ENCODE measurements at regions not wholly inside any gene's neighbourhood (a gene's known extent, or its start where the extent isn't known, plus 50 kb on each side); places are given as distances from the start of the nearest gene placed in this dataset.

DNA sequence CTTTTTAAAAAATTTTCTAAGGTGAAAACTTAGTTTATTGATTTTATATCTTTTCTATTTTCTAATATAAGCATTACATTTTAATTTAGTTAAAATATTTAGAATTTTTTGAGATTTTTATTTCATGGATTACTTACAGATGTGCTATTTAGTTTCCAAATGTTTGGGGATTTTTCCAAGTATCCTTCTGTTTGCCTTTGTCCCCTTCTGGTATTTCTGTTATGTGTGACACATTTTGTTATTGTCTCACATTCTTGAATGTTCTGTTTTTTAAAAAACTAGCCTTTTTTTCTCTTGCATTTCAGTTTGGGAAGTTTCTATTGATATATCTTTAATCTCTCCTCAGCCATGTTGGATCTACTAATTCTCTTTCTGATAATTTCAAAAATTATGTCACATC is 234.9 kb downstream of the FAM170A start:
- Mint-ChIP-seq H3K4me3 (no peak overlapping the region), H3K27ac (no peak overlapping the region), H3K9me3 (peaks cover 0 to 16% (median 5%) of the 10 kb centered on the region in 9 donors), H3K27me3 (no peaks in the 10 kb centered on the region), H3K4me1 (no peaks in the 10 kb centered on the region), H3K36me3 (no peaks in the 10 kb centered on the region)
- POLR2A ChIA-PET, result no interaction called here
- no peak for DNase-seq
- ATAC-seq, result no peak

DNA sequence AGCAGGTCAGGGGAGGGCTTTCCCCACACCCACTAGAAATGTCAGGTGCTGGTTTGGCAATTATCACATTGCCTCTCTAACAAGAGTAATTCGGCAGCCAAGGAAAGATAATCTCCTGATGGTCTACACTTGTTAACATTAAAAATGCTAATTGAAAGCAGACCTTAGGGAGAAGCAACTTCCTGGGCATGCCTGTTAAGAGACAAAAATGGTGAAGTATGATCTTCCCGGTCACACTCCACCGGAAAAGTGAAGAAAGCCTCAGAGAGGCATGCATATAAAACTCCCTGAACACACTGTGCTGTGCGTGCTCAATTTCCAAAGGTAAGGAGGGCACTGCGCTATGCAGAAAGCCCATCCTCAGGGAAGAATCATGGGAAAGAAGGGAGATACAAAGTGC is 244.3 kb downstream of the FAM170A start:
- Mint-ChIP-seq H3K4me3 (no peak overlapping the region), H3K27ac (no peak overlapping the region), H3K9me3 (peaks cover 0 to 15% (median 0%) of the 10 kb centered on the region in 9 donors), H3K4me1 (no peaks in the 10 kb centered on the region), H3K36me3 (no peaks in the 10 kb centered on the region), H3K27me3 (peaks cover 0 to 4% (median 0%) of the 10 kb centered on the region in 5 donors)
- DNase-seq, result no peak
- ATAC-seq, result no peak
- POLR2A ChIA-PET, result no interaction called here

DNA sequence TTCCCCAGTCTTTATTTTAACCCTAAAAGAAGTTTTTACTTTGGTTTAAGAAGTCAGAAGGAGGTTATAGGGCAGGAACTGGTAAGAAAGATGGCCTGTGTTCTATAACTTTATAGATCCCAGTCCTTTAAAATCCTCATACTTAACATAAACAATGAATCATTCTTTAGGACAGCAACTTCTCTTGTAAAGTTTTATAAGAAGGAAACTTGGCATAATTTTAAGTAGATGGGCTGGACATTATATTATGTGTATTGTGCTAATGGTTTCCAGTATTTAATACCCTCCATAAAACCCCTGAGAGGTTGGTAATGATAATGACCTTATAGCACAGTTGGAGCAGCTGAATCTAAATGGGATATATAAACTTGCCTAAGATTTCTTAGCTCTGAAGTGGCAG is 247.2 kb downstream of the FAM170A start:
- H3K27me3 Mint-ChIP-seq, result peaks cover 0 to 4% (median 0%) of the 10 kb centered on the region in 5 donors
- no peak for ATAC-seq
- POLR2A ChIA-PET, result no interaction called here
- H3K27ac Mint-ChIP-seq, result no peak overlapping the region
- no peak overlapping the region for H3K4me3 Mint-ChIP-seq
- H3K36me3 Mint-ChIP-seq, result no peaks in the 10 kb centered on the region
- H3K9me3 Mint-ChIP-seq, result peaks cover 0 to 15% (median 0%) of the 10 kb centered on the region in 9 donors
- H3K4me1 Mint-ChIP-seq, result no peaks in the 10 kb centered on the region
- no peak for DNase-seq

DNA sequence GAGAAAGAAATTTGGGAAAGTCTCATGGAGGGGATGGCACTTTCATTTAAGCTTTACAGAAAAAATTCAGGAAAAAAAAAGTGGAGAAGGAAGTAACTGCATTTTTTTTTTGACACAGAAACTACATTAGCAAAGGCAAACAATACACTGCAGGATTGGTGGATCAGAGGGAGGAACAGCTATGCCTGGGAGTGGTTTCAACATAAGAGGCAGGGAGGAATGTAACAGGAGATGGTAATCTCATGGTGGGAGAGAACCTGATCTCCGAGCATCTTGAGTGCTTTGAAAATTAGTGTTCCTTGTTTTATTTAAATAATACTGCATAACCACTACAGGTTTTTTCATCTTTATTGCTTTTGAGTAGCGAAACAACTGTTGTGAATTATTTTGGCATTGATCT is 249.4 kb downstream of the FAM170A start:
- no peak for ATAC-seq
- Mint-ChIP-seq H3K27ac (no peak overlapping the region), H3K36me3 (no peaks in the 10 kb centered on the region), H3K4me1 (no peaks in the 10 kb centered on the region), H3K9me3 (no peaks in the 10 kb centered on the region), H3K27me3 (peaks cover 0 to 4% (median 0%) of the 10 kb centered on the region in 5 donors), H3K4me3 (no peak overlapping the region)
- POLR2A ChIA-PET, result no interaction called here
- DNase-seq, result no peak

DNA sequence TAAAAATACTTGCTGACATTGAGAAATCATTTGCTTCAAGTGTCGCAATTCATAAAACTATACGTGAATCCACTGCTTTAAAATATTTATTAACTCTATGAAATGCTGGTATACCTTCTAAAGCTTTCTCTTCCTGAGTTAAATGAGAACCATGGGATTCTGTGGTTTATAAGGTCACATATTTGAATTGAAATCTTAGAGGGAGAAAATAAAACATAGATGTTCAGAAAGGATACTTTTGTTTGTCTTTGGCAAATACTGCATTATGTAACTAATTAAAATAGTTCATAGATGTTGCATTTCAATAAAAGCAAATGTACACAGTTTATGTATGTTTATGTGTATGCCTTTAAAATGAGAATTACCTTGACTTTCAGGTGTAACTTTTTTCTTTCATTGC is 250.1 kb downstream of the FAM170A start:
- no peaks in the 10 kb centered on the region for H3K36me3 Mint-ChIP-seq
- POLR2A ChIA-PET, result no interaction called here
- H3K27me3 Mint-ChIP-seq, result peaks cover 0 to 4% (median 0%) of the 10 kb centered on the region in 5 donors
- H3K4me1 Mint-ChIP-seq, result no peaks in the 10 kb centered on the region
- DNase-seq, result no peak
- no peaks in the 10 kb centered on the region for H3K9me3 Mint-ChIP-seq
- H3K27ac Mint-ChIP-seq, result no peak overlapping the region
- H3K4me3 Mint-ChIP-seq, result no peak overlapping the region
- no peak for ATAC-seq

DNA sequence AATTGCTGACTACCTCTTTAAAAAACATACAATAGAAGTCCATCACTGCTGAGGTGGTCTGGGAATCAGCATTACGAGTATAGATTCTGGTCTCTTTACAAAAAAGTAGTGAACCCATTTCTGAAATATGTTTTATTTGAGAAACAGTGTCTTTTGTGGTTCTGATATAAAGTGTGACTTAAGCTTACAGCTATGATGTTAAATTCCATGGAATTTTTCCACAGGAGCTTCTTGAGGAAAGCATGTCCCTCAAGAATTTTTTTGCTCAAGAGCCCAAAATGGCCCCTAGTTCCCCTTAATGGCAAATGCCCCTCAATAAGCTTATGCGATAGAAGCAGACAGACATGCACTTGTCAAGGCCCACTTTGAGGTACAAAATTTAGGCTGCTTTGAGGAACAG is 265.7 kb downstream of the FAM170A start:
- H3K4me1 Mint-ChIP-seq, result no peaks in the 10 kb centered on the region
- DNase-seq (no peak), ATAC-seq (no peak)
- H3K4me3 Mint-ChIP-seq, result no peak overlapping the region
- H3K36me3 Mint-ChIP-seq, result no peaks in the 10 kb centered on the region
- POLR2A ChIA-PET, result no interaction called here
- peaks cover 0 to 9% (median 1%) of the 10 kb centered on the region in 9 donors for H3K9me3 Mint-ChIP-seq
- no peaks in the 10 kb centered on the region for H3K27me3 Mint-ChIP-seq
- H3K27ac Mint-ChIP-seq, result no peak overlapping the region

DNA sequence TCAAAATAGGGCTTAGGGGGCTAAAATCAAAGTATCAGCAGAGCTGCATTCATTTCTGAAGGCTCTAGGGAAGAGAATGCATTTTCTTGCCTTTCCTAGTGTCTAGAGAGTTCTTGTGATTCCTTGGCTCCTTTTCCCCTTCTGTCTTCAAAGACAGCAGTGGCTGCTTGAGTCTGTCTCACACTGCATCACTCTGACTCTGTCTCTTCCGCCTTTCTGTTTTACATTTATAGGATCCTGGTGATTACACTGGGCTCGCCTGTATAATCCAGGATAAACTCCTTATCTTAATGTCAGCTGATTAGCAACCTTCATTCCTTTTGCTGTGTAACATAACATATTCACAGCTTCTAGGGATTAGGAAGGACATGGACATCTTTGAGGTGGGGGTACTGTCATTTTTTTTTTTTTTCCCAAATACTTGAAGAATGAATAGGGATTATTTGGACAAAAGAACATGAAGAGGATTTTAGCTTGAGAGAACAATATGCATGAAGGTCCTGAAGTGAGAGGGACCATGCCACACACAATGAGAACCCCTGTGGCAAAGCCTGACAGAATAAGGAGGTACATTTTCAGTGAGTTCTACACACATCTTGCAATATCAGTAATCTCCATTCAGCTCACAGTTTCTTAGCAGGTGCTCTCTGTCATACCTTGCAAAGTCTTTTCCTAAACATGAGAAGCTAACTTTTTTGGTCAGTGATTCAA is 267.6 kb downstream of the FAM170A start:
- H3K9me3 Mint-ChIP-seq, result peaks cover 0 to 9% (median 1%) of the 10 kb centered on the region in 9 donors
- H3K4me1 Mint-ChIP-seq, result no peaks in the 10 kb centered on the region
- H3K4me3 Mint-ChIP-seq, result no peak overlapping the region
- H3K27me3 Mint-ChIP-seq, result no peaks in the 10 kb centered on the region
- ATAC-seq (no peak), DNase-seq (no peak)
- POLR2A ChIA-PET, result no interaction called here
- H3K27ac Mint-ChIP-seq, result no peak overlapping the region
- H3K36me3 Mint-ChIP-seq, result no peaks in the 10 kb centered on the region

DNA sequence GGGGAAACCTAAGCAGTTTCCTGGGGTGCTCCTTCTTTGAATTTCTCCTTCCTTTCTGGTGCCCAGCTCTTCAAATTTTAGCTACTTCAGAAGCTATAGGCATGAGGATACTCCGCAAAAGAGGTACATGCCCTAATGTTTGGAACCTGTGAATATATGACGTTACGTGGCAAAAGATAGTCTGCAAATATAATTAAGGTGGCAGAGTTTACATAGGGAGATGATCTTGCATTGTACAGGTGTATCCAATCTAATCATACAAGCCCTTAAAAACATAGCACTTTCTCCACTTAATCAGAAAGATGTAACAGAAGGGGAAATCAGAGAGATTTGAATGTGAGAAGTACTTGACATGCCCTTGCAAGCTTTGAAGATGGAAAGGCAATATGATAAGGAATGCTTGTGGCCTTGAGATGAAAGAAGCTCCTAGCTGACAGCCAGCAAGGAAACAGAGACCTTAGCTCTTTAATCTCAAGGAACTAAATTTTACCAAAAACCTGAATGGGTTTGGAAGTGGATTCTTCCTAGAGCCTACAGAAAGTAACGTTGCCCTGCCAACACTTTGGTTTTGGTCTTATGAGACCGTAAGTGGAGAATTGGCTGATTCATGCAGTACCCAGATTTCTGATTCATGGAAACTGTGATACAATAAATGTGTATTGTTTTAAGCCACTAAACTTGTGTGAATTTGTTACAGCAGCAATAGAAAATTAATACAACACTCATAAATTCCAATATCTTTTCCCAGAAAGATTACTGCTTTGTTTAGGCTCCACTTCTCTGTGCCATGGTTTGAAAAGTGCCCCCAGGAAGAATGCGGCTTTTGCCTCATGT is 268.4 kb downstream of the FAM170A start:
- no peak for DNase-seq

DNA sequence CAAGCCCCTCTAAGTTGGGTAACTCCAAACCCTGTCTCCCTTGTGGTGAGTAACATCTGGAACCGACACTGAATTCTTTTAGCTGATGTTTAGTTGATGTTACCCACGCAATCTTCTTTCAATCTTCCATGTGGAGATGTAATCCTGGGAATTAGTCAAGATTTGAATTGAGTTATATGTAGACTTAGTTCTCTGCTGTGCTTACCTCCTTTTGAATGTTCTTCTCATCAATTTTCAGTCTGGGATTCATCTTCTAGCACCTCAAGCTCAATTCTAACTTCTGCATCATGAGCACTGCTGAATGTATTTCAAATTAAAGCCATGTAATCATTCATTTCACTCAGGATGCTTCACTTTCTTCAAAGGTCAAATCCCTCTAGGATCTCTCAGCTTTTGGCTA is 270.6 kb downstream of the FAM170A start:
- no peaks in the 10 kb centered on the region for H3K4me1 Mint-ChIP-seq
- H3K27ac Mint-ChIP-seq, result no peak overlapping the region
- POLR2A ChIA-PET, result no interaction called here
- no peak for DNase-seq
- H3K36me3 Mint-ChIP-seq, result no peaks in the 10 kb centered on the region
- peaks cover 0 to 2% (median 0%) of the 10 kb centered on the region in 9 donors for H3K9me3 Mint-ChIP-seq
- ATAC-seq, result no peak
- no peak overlapping the region for H3K4me3 Mint-ChIP-seq
- H3K27me3 Mint-ChIP-seq, result no peaks in the 10 kb centered on the region

More for the DNA sequence above, 268.4 kb downstream of the FAM170A start:
- no peak overlapping the region for H3K27ac Mint-ChIP-seq
- peaks cover 0 to 9% (median 1%) of the 10 kb centered on the region in 9 donors for H3K9me3 Mint-ChIP-seq
- no peak for ATAC-seq
- H3K27me3 Mint-ChIP-seq, result no peaks in the 10 kb centered on the region
- no peak overlapping the region for H3K4me3 Mint-ChIP-seq
- POLR2A ChIA-PET, result no interaction called here
- no peaks in the 10 kb centered on the region for H3K4me1 Mint-ChIP-seq
- H3K36me3 Mint-ChIP-seq, result no peaks in the 10 kb centered on the region

DNA sequence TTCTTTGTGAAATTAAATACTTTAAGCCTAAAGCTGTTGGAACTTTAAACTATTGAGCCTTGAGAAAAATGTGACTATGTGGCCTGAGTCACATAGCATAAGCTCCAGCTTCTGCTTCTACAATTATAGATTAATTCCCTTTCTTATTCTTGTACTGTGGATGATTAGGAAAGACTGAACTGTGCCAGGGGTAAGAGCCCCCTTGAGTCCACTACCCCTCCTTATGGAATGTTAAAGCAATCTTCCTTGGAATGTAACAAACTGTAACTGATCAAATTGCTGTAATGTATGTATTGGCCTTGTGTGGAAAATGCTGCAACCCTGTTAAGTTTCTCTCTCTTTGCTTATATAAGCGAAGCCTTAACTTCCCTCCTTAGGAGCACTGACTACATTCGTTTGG is 273.2 kb downstream of the FAM170A start:
- no peaks in the 10 kb centered on the region for H3K27me3 Mint-ChIP-seq
- no peaks in the 10 kb centered on the region for H3K4me1 Mint-ChIP-seq
- no peaks in the 10 kb centered on the region for H3K36me3 Mint-ChIP-seq
- H3K27ac Mint-ChIP-seq, result no peak overlapping the region
- POLR2A ChIA-PET, result no interaction called here
- DNase-seq, result no peak
- H3K9me3 Mint-ChIP-seq, result peaks cover 0 to 10% (median 0%) of the 10 kb centered on the region in 9 donors
- no peak for ATAC-seq
- H3K4me3 Mint-ChIP-seq, result no peak overlapping the region

DNA sequence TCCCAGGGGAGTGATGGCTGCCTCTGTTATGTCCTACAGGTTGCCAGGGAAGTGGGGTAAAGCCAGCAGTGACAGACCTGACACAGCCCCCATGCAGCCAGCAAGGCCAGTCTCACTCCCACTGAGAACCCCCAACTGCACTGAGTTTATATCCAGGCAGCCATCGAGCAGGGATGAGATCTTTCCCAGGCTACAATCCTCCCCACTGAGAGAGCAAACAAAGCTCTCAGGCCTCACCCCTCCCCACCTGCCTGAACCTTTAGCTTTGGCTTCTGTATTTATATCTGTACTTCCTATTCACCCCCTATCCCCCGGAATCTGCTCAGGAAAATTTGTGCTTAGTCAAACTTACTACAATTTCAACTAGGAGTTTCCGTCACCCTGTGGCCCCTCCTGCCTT is 284.1 kb downstream of the FAM170A start:
- H3K36me3 Mint-ChIP-seq, result no peaks in the 10 kb centered on the region
- H3K4me1 Mint-ChIP-seq, result no peaks in the 10 kb centered on the region
- H3K4me3 Mint-ChIP-seq, result no peak overlapping the region
- H3K27ac Mint-ChIP-seq, result no peak overlapping the region
- ATAC-seq (no peak), DNase-seq (no peak)
- peaks cover 0 to 1% (median 0%) of the 10 kb centered on the region in 5 donors for H3K27me3 Mint-ChIP-seq
- peaks cover 0 to 25% (median 6%) of the 10 kb centered on the region in 9 donors for H3K9me3 Mint-ChIP-seq
- POLR2A ChIA-PET, result no interaction called here

DNA sequence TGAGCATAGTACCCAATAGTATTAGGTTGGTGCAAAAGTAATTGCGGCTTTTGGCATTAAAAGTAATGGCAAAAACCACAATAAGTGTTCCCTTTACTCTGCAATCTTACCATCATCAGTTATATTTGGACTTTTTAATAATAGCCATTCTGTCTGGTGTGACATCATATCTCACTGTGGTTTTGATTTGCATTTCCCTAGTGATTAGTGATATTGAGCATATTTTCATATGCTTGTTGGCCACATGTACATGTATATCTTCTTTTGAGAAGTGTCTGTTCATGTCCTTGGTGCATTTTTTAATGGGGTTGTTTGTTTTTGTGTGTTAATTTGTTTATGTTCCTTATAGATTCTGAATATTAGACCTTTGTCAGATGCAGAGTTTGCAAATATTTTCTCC is 289.9 kb downstream of the FAM170A start:
- no peaks in the 10 kb centered on the region for H3K27me3 Mint-ChIP-seq
- H3K36me3 Mint-ChIP-seq, result no peaks in the 10 kb centered on the region
- no peak overlapping the region for H3K27ac Mint-ChIP-seq
- no peak overlapping the region for H3K4me3 Mint-ChIP-seq
- no peak for DNase-seq
- no peak for ATAC-seq
- H3K9me3 Mint-ChIP-seq, result peaks cover 0 to 9% (median 2%) of the 10 kb centered on the region in 9 donors
- POLR2A ChIA-PET, result no interaction called here
- H3K4me1 Mint-ChIP-seq, result no peaks in the 10 kb centered on the region

DNA sequence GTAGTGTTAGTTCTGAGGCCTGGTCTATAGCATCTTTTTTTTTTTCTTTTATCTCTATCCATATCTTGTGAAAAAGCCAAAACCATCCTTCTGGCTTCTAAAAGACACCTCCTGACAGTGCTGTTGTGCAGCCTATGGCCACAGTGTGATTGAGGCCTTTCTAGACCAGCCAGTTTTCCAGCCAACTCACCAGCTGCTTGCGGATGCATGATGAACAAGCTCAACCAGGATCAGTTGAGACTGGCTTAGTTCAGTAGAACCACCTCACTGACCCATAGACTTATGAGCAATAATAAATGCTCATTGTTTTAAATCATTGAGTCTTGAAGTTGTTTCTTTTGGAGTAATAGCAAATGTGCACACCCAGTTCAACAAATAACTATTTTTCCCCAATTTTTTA is 296.9 kb downstream of the FAM170A start:
- ATAC-seq (no peak), DNase-seq (no peak)
- no peak overlapping the region for H3K27ac Mint-ChIP-seq
- no peak overlapping the region for H3K4me3 Mint-ChIP-seq
- no peaks in the 10 kb centered on the region for H3K36me3 Mint-ChIP-seq
- H3K9me3 Mint-ChIP-seq, result peaks cover 0 to 10% (median 4%) of the 10 kb centered on the region in 9 donors
- POLR2A ChIA-PET, result no interaction called here
- H3K4me1 Mint-ChIP-seq, result no peaks in the 10 kb centered on the region
- H3K27me3 Mint-ChIP-seq, result no peaks in the 10 kb centered on the region

All from naive thymus-derived CD8-positive, alpha-beta T cell (primary cell).